GM23248 (cell line): ENCODE measurements at regions not wholly inside any gene's neighbourhood (a gene's known extent, or its start where the extent isn't known, plus 50 kb on each side); places are given as distances from the start of the nearest gene placed in this dataset.

Experiments
- DNase-seq: peaks from one replicate; pipeline ENCODE4 v3.0.0-alpha.2; 2015
- H2AFZ ChIP-seq: fragments of 200-600 bp; sonication (generic); 2 replicates; pipeline ENCODE4 v1.6.1; 2016; ENCODE audit warnings: antibody characterized with exemption
- H3F3A ChIP-seq: fragments of 200-600 bp; sonication (generic); 2 replicates; pipeline ENCODE4 v1.6.1; 2016; ENCODE audit warnings: mild to moderate bottlenecking, antibody characterized with exemption, mixed run types; ENCODE audit not compliant: insufficient read depth
- H3K27ac ChIP-seq: fragments of 200-600 bp; sonication (generic); 2 replicates; pipeline ENCODE4 v1.5.1; 2016; ENCODE audit warnings: mild to moderate bottlenecking
- H3K27me3 ChIP-seq: fragments of 200-600 bp; sonication (generic); replicated peaks from 2 replicates; pipeline ENCODE4 v1.6.1; 2016; ENCODE audit warnings: mild to moderate bottlenecking; ENCODE audit not compliant: insufficient read depth
- H3K36me3 ChIP-seq: fragments of 200-600 bp; sonication (generic); 2 replicates; pipeline ENCODE4 v1.6.1; 2016; ENCODE audit warnings: low read depth, mild to moderate bottlenecking
- H3K4me1 ChIP-seq: fragments of 200-600 bp; sonication (generic); 2 replicates; pipeline ENCODE4 v1.6.1; 2016; ENCODE audit warnings: mild to moderate bottlenecking; ENCODE audit not compliant: insufficient read depth
- H3K4me2 ChIP-seq: fragments of 200-600 bp; sonication (generic); one replicate; pipeline ENCODE4 v1.6.1; 2016; ENCODE audit warnings: mild to moderate bottlenecking; ENCODE audit not compliant: unreplicated experiment
- H3K4me3 ChIP-seq: fragments of 200-600 bp; sonication (generic); 2 replicates; pipeline ENCODE4 v1.5.1; 2016; ENCODE audit warnings: mild to moderate bottlenecking
- H3K79me2 ChIP-seq: fragments of 200-600 bp; sonication (generic); 2 replicates; pipeline ENCODE4 v1.6.1; 2016; ENCODE audit warnings: mild to moderate bottlenecking; ENCODE audit not compliant: insufficient read depth
- H3K9ac ChIP-seq: fragments of 200-600 bp; sonication (generic); 2 replicates; pipeline ENCODE4 v1.6.1; 2016; ENCODE audit warnings: mild to moderate bottlenecking
- H3K9me2 ChIP-seq: fragments of 200-600 bp; sonication (generic); 2 replicates; pipeline ENCODE4 v1.6.1; 2016; ENCODE audit warnings: mixed run types, mild to moderate bottlenecking, moderate library complexity; ENCODE audit not compliant: insufficient read depth
- H3K9me3 ChIP-seq: fragments of 200-600 bp; sonication (generic); one replicate; pipeline ENCODE4 v1.6.1; 2017; ENCODE audit warnings: low read depth
- H4K20me1 ChIP-seq: fragments of 200-600 bp; sonication (generic); 2 replicates; pipeline ENCODE4 v1.6.0; 2016; ENCODE audit not compliant: insufficient read depth
- EZH2 ChIP-seq: fragments of 200-600 bp; sonication (generic); IDR thresholded peaks from 2 replicates; pipeline ENCODE4 v1.6.1; 2018; ENCODE audit warnings: antibody characterized with exemption, mild to moderate bottlenecking; ENCODE audit not compliant: insufficient read depth, poor library complexity, severe bottlenecking
- EZH2phosphoT487 ChIP-seq: fragments of 200-600 bp; sonication (generic); IDR thresholded peaks from 2 replicates; pipeline ENCODE4 v1.6.1; 2018; ENCODE audit warnings: antibody characterized with exemption, moderate library complexity, mild to moderate bottlenecking, low read depth; ENCODE audit not compliant: insufficient read depth
- WGBS, 2 experiments: methylation state at CpG; one replicate each; pipeline ENCODE4 v1.1.6; 2015 to 2017; ENCODE audit warnings: low lambda C conversion rate in 2 of 2, low coverage in 1 of 2; ENCODE audit errors: missing lambda C conversion rate in 2 of 2; 5-methylcytosine and 5-hydroxymethylcytosine counted together
- in situ Hi-C: fragments of 300-500 bp; cut with MboI; formaldehyde crosslinking; loops from 2 replicates; pipeline ENCODE4 v1.15.0; 2020

GRCh38 chr1:212217633-212218032 lies 67.6 kb upstream of the PPP2R5A start:
- Histone ChIP-seq H3K4me1 (peaks cover 18% of the 10 kb centered on the region), H3K4me2 (no peak overlapping the region), H3K27me3 (no peaks in the 10 kb centered on the region), H3K9ac (no peak overlapping the region), H3K9me2 (no peaks in the 10 kb centered on the region), H3F3A (peaks cover 16% of the 10 kb centered on the region), H3K9me3 (no peaks in the 10 kb centered on the region), H3K27ac (no peak overlapping the region), H4K20me1 (no peaks in the 10 kb centered on the region), H3K4me3 (no peak overlapping the region), H3K79me2 (no peaks in the 10 kb centered on the region), H2AFZ (no peak overlapping the region), H3K36me3 (no peaks in the 10 kb centered on the region)
- 60 to 76% methylated on average over 3 of the region's 3 CpGs for WGBS, 2 experiments
- in situ Hi-C loops: no loop called here
- no peak for DNase-seq
- TF ChIP-seq EZH2phosphoT487 (no peak), EZH2 (no peak)

GRCh38 chr1:212218065-212218464 lies 67.1 kb upstream of the PPP2R5A start:
- in situ Hi-C loops: no loop called here
- 74 to 82% methylated on average over 4 of the region's 4 CpGs for WGBS, 2 experiments
- Histone ChIP-seq H3K9ac (no peak overlapping the region), H3K36me3 (no peaks in the 10 kb centered on the region), H3K27me3 (no peaks in the 10 kb centered on the region), H3K9me3 (no peaks in the 10 kb centered on the region), H3K9me2 (no peaks in the 10 kb centered on the region), H3K4me3 (no peak overlapping the region), H2AFZ (no peak overlapping the region), H3K4me2 (no peak overlapping the region), H3K27ac (no peak overlapping the region), H3F3A (peaks cover 16% of the 10 kb centered on the region), H3K79me2 (no peaks in the 10 kb centered on the region), H3K4me1 (peaks cover 18% of the 10 kb centered on the region), H4K20me1 (no peaks in the 10 kb centered on the region)
- TF ChIP-seq EZH2phosphoT487 (no peak), EZH2 (no peak)
- no peak for DNase-seq

- no peaks in the 10 kb centered on the region for H4K20me1 ChIP-seq
- no peaks in the 10 kb centered on the region for H3K36me3 ChIP-seq
- in situ Hi-C loops: no loop called here
- H3K27me3 ChIP-seq: no peaks in the 10 kb centered on the region
- peak; percentile 87 for DNase-seq
- H3K4me2 ChIP-seq: peak overlapping the region; percentile 76
- no peak overlapping the region; the same call in 1 of the 2 replicates for H3K27ac ChIP-seq
- H3K9ac ChIP-seq: no peak overlapping the region
- no peaks in the 10 kb centered on the region for H3K79me2 ChIP-seq
- no peaks in the 10 kb centered on the region for H3K9me3 ChIP-seq
- no peak overlapping the region for H2AFZ ChIP-seq
- H3K4me3 ChIP-seq: no peak overlapping the region
- no peaks in the 10 kb centered on the region for H3K9me2 ChIP-seq
- H3K4me1 ChIP-seq: peaks cover 18% of the 10 kb centered on the region
- peaks cover 16% of the 10 kb centered on the region for H3F3A ChIP-seq
- no peak for TF ChIP-seq EZH2
- TF ChIP-seq EZH2phosphoT487: no peak
- WGBS, 2 experiments: 2% methylated on average over 2 of the region's 2 CpGs
These were observed 66.3 kb upstream of the PPP2R5A start for GRCh38 chr1:212218911-212219310.

GRCh38 chr1:212219679-212220463 lies 65.3 kb upstream of the PPP2R5A start:
- Histone ChIP-seq H3K9me3 (no peaks in the 10 kb centered on the region), H3K36me3 (no peaks in the 10 kb centered on the region), H3F3A (peaks cover 16% of the 10 kb centered on the region), H3K4me3 (no peak overlapping the region), H2AFZ (no peak overlapping the region), H3K9ac (no peak overlapping the region), H3K27ac (no peak overlapping the region), H3K27me3 (no peaks in the 10 kb centered on the region), H3K4me1 (peaks cover 18% of the 10 kb centered on the region), H3K4me2 (peak overlapping the region; percentile 76), H3K79me2 (no peaks in the 10 kb centered on the region), H4K20me1 (no peaks in the 10 kb centered on the region), H3K9me2 (no peaks in the 10 kb centered on the region)
- TF ChIP-seq EZH2phosphoT487 (no peak), EZH2 (no peak)
- no peak for DNase-seq
- 88 to 90% methylated on average over 8 of the region's 8 CpGs for WGBS, 2 experiments
- in situ Hi-C loops: no loop called here
